Adipocyte (in vitro differentiated cells): ENCODE measurements at regions not wholly inside any gene's neighbourhood (a gene's known extent, or its start where the extent isn't known, plus 50 kb on each side); places are given as distances from the start of the nearest gene placed in this dataset.

Experiments used
- DNase-seq: peaks from one replicate; pipeline ENCODE4 v3.0.0-alpha.2; 2015; ENCODE audit warnings: low read depth
- H3K27me3 ChIP-seq: replicated peaks from 2 replicates; pipeline ENCODE4 v1.7.0; 2013; ENCODE audit warnings: mild to moderate bottlenecking, low read length, moderate library complexity; ENCODE audit not compliant: control insufficient read depth, insufficient read depth
- H3K36me3 ChIP-seq: 2 replicates; pipeline ENCODE4 v1.7.0; 2013; ENCODE audit warnings: low read length, mild to moderate bottlenecking, moderate library complexity; ENCODE audit not compliant: control insufficient read depth, insufficient read depth, severe bottlenecking
- H3K4me1 ChIP-seq: 2 replicates; pipeline ENCODE4 v1.7.0; 2013; ENCODE audit warnings: mild to moderate bottlenecking, low read length, moderate library complexity; ENCODE audit not compliant: control insufficient read depth, insufficient read depth
- H3K4me3 ChIP-seq: 2 replicates; pipeline ENCODE4 v1.7.0; 2013; ENCODE audit warnings: mild to moderate bottlenecking, low read length, moderate library complexity
- H3K9ac ChIP-seq: 2 replicates; pipeline ENCODE4 v1.7.0; 2013; ENCODE audit warnings: mild to moderate bottlenecking, low read length, moderate library complexity
- H3K9me3 ChIP-seq: 2 replicates; pipeline ENCODE4 v1.7.0; 2013; ENCODE audit warnings: mild to moderate bottlenecking, low read length, moderate library complexity; ENCODE audit not compliant: control insufficient read depth

DNA sequence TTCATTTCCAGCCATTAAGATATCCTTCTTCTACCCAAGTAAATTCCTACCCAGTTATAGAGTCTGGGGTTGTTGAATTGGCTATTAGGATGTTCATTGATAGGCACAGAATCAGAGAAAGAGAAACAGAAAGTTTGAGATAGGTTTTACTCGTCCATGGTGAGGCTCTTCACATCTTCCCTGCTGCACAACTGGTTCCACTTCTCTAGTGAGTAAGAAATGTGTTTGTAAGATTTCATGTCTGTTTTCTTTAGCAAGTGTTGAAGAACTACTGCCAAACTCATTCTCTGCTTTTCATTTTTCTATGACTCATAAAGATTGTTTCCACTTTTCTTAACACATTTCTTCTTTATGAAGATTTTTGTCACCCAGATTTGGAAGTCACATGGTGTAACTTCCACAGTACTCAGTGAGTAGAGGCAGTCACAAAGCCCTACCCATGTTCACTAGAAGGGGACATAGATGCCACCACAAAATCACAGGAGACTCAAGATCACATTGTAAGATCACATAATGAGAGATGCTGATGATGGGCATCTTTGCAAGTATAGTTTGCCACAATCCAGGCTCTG is 152.3 kb downstream of the SNX7 start:
- no peaks in the 10 kb centered on the region for H3K9me3 ChIP-seq
- H3K36me3 ChIP-seq = no peaks in the 10 kb centered on the region
- no peak overlapping the region for H3K9ac ChIP-seq
- no peak overlapping the region for H3K4me3 ChIP-seq
- no peak for DNase-seq
- no peaks in the 10 kb centered on the region for H3K27me3 ChIP-seq
- H3K4me1 ChIP-seq = no peaks in the 10 kb centered on the region

DNA sequence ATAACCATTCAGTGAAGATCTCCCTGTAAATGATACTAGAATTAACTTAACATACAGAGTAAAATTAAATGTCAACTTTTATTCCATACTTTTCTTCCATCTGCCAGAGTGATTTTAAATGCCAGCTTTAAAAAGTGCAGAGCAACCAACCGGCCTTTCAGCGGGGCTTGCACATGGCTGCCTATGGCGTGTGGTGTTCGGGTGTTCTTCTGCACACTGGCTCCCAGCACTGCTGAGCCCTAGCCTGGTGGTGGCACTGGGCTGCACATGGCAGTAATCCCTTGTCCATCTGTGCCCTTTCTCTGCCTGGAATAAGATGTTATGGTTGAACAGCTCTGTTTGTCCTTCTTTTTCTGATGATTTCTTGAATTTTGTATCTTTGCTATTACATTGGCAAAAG is 156.3 kb downstream of the SNX7 start:
- Histone ChIP-seq H3K9me3 (no peaks in the 10 kb centered on the region), H3K27me3 (no peaks in the 10 kb centered on the region), H3K9ac (no peak overlapping the region), H3K4me3 (no peak overlapping the region), H3K36me3 (no peaks in the 10 kb centered on the region), H3K4me1 (no peaks in the 10 kb centered on the region)
- DNase-seq = no peak

DNA sequence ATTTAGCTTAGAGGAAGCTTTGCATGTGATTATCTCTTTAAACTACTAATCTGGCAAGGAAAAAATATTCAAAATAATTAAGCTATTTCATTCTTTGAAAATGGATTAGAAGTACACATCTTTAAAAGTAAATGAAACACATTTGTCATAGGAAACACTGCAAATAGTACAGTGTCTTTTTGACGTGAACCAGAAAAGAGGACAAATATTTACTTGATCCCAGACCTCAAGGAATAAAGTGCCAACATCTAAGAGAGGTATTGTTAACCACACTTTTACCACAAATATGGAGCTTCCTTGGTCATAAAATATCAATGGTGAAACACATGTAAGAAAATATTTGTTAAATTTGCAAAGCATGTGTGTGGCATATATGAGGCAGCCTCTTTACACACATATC is 159.9 kb downstream of the SNX7 start:
- Histone ChIP-seq H3K9me3 (no peaks in the 10 kb centered on the region), H3K4me3 (no peak overlapping the region), H3K27me3 (no peaks in the 10 kb centered on the region), H3K9ac (no peak overlapping the region), H3K36me3 (no peaks in the 10 kb centered on the region), H3K4me1 (no peaks in the 10 kb centered on the region)
- no peak for DNase-seq

DNA sequence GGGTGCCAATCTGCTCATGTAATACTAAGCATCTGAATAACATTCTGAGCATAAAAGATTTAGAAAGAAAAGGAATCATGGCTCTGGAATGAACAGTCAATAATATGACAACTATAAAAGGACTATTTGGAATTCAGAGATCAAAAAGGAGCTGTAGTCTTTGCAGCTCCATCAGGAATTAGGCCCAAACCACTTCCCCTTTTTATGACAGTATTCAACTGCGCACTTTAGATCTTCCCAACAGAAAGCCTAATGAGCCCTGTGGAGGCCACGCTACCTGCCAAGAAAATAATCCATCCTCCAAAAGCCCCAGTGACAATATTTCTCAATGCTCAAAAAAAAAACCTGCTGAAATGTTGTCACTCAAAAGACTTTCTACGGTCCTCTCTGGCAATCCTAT is 163.2 kb downstream of the SNX7 start:
- Histone ChIP-seq H3K9ac (no peak overlapping the region), H3K36me3 (no peaks in the 10 kb centered on the region), H3K9me3 (no peaks in the 10 kb centered on the region), H3K27me3 (no peaks in the 10 kb centered on the region), H3K4me3 (no peak overlapping the region), H3K4me1 (no peaks in the 10 kb centered on the region)
- no peak for DNase-seq

DNA sequence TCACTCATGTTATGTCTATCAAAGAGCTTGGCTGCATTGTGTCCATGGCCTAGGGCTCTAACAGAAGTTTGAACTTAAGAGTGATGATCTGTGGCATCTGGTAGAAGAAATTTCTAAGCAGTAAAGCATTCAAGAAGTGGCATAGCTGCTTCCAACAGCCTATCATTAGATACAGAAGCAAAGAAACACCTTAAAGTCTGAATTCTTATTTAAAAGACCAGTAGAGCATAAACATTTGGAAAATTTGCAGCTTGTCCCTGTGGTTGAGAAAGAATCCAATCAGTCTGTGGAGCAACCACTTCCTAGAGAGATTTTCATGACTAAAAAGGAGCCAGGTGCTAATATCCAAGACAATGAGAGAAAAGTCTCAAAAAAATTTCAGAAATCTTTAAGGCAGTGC is 165.5 kb downstream of the SNX7 start:
- no peak overlapping the region for H3K4me3 ChIP-seq
- no peaks in the 10 kb centered on the region for H3K4me1 ChIP-seq
- no peak for DNase-seq
- H3K27me3 ChIP-seq = no peaks in the 10 kb centered on the region
- H3K9me3 ChIP-seq = no peaks in the 10 kb centered on the region
- no peaks in the 10 kb centered on the region for H3K36me3 ChIP-seq
- H3K9ac ChIP-seq = no peak overlapping the region

DNA sequence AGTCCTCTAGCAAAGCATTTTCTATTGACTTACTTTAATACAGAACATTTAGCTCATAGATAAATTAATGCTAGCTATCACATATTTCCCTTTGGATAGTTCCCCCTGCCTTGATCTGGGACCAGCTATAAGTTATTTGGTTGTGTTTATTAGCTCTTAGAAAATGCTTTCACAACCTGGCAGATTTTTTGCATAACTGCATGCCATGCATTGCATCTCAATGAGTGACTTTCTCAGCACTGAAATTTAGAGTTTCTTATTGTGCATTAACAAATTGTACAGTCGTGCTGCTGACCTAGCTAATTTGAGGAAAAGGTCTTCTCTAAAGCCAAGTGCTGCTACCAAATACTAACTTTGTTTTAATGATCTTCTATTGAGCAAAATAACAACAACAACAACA is 164.8 kb downstream of the PLPPR5 start:
- DNase-seq = peak; percentile 62
- H3K4me1 ChIP-seq = peaks cover 9% of the 10 kb centered on the region
- H3K9ac ChIP-seq = no peak overlapping the region
- H3K27me3 ChIP-seq = no peaks in the 10 kb centered on the region
- no peak overlapping the region for H3K4me3 ChIP-seq
- no peaks in the 10 kb centered on the region for H3K36me3 ChIP-seq
- H3K9me3 ChIP-seq = no peaks in the 10 kb centered on the region
